Smooth muscle cell (in vitro differentiated cells): ENCODE measurements at regions not wholly inside any gene's neighbourhood (a gene's known extent, or its start where the extent isn't known, plus 50 kb on each side); places are given as distances from the start of the nearest gene placed in this dataset.

ENCODE experiments used
- DNase-seq: peaks from one replicate; lab custom pipeline; 2025; ENCODE audit not compliant: unreplicated experiment; lab: John Stamatoyannopoulos, UW
- H2AFZ ChIP-seq: fragments of 200-600 bp; sonication (generic); 2 replicates; pipeline ENCODE4 v1.6.0; 2016; ENCODE audit warnings: antibody characterized with exemption, low read depth, mild to moderate bottlenecking
- H3F3A ChIP-seq: fragments of 200-600 bp; sonication (generic); 2 replicates; pipeline ENCODE4 v1.6.0; 2017; ENCODE audit warnings: antibody characterized with exemption, low read depth
- H3K27ac ChIP-seq: fragments of 200-600 bp; sonication (generic); 2 replicates; pipeline ENCODE4 v1.5.1; 2016; ENCODE audit warnings: low read depth, mild to moderate bottlenecking
- H3K27me3 ChIP-seq: fragments of 200-600 bp; sonication (generic); 2 replicates; pipeline ENCODE4 v1.6.1; 2016; ENCODE audit warnings: low read depth, mild to moderate bottlenecking
- H3K36me3 ChIP-seq: fragments of 200-600 bp; sonication (generic); 2 replicates; pipeline ENCODE4 v1.5.1; 2016; ENCODE audit warnings: low read depth
- H3K4me1 ChIP-seq: fragments of 200-600 bp; sonication (generic); 2 replicates; pipeline ENCODE4 v1.5.1; 2016; ENCODE audit warnings: low read depth
- H3K4me2 ChIP-seq: fragments of 200-600 bp; sonication (generic); 2 replicates; pipeline ENCODE4 v1.6.0; 2016; ENCODE audit warnings: mild to moderate bottlenecking
- H3K4me3 ChIP-seq: fragments of 200-600 bp; sonication (generic); 2 replicates; pipeline ENCODE4 v1.5.1; 2016; ENCODE audit warnings: mild to moderate bottlenecking
- H3K79me2 ChIP-seq: fragments of 200-600 bp; sonication (generic); 2 replicates; pipeline ENCODE4 v1.6.0; 2016; ENCODE audit warnings: low read depth, mild to moderate bottlenecking
- H3K9ac ChIP-seq: fragments of 200-600 bp; sonication (generic); 2 replicates; pipeline ENCODE4 v1.6.0; 2016; ENCODE audit warnings: low read depth
- H3K9me3 ChIP-seq: fragments of 200-600 bp; sonication (generic); replicated peaks from 2 replicates; pipeline ENCODE4 v1.5.1; 2016; ENCODE audit warnings: low read depth
- H4K20me1 ChIP-seq: fragments of 200-600 bp; sonication (generic); 2 replicates; pipeline ENCODE4 v1.6.0; 2016; ENCODE audit warnings: low read depth
- CTCF ChIP-seq: fragments of 200-600 bp; sonication (generic); IDR thresholded peaks from 2 replicates; pipeline ENCODE4 v1.5.1; 2017; ENCODE audit warnings: borderline replicate concordance, mild to moderate bottlenecking, antibody characterized with exemption; ENCODE audit not compliant: insufficient read depth, poor library complexity, severe bottlenecking
- WGBS: methylation state at CpG from one replicate; pipeline ENCODE4 v1.1.7; 2016; ENCODE audit warnings: low lambda C conversion rate; 5-methylcytosine and 5-hydroxymethylcytosine counted together

- DNase-seq = no peak
- Histone ChIP-seq H3K27me3 (no peaks in the 10 kb centered on the region), H3K9ac (no peak overlapping the region), H3K4me1 (peaks cover 4% of the 10 kb centered on the region), H3K79me2 (peaks cover 93% of the 10 kb centered on the region), H3K9me3 (no peaks in the 10 kb centered on the region), H4K20me1 (peaks cover 91% of the 10 kb centered on the region), H3F3A (no peaks in the 10 kb centered on the region), H3K4me2 (no peak overlapping the region), H2AFZ (no peak overlapping the region), H3K27ac (no peak overlapping the region), H3K36me3 (peaks cover 4% of the 10 kb centered on the region), H3K4me3 (no peak overlapping the region)
- 98% methylated on average over 5 of the region's 5 CpGs for WGBS
- TF ChIP-seq CTCF = no peak
Observed at GRCh38 chr17:77344038-77344437, 203.3 kb downstream of the SEC14L1 start.

GRCh38 chr17:77345260-77345910, 204.6 kb downstream of the SEC14L1 start:
- no peak overlapping the region for H2AFZ ChIP-seq
- no peak overlapping the region for H3K4me3 ChIP-seq
- H3K79me2 ChIP-seq = peaks cover 92% of the 10 kb centered on the region
- peaks cover 4% of the 10 kb centered on the region for H3K4me1 ChIP-seq
- TF ChIP-seq CTCF = no peak
- H3K36me3 ChIP-seq = peaks cover 4% of the 10 kb centered on the region
- no peak for DNase-seq
- H3K4me2 ChIP-seq = no peak overlapping the region
- no peak overlapping the region for H3K27ac ChIP-seq
- WGBS = 94% methylated on average over 9 of the region's 9 CpGs
- H4K20me1 ChIP-seq = peaks cover 91% of the 10 kb centered on the region
- H3F3A ChIP-seq = no peaks in the 10 kb centered on the region
- no peaks in the 10 kb centered on the region for H3K27me3 ChIP-seq
- no peaks in the 10 kb centered on the region for H3K9me3 ChIP-seq
- no peak overlapping the region for H3K9ac ChIP-seq

GRCh38 chr17:77346765-77347164, 206.0 kb downstream of the SEC14L1 start:
- H3K4me3 ChIP-seq = no peak overlapping the region
- H3K4me2 ChIP-seq = no peak overlapping the region
- H3K27ac ChIP-seq = no peak overlapping the region
- no peaks in the 10 kb centered on the region for H3K9me3 ChIP-seq
- H3K9ac ChIP-seq = no peak overlapping the region
- H4K20me1 ChIP-seq = peaks cover 91% of the 10 kb centered on the region
- no peak for DNase-seq
- H2AFZ ChIP-seq = no peak overlapping the region
- WGBS = over 99% methylated on average over 3 of the region's 3 CpGs
- peaks cover 4% of the 10 kb centered on the region for H3K36me3 ChIP-seq
- no peaks in the 10 kb centered on the region for H3F3A ChIP-seq
- no peaks in the 10 kb centered on the region for H3K27me3 ChIP-seq
- TF ChIP-seq CTCF = no peak
- peaks cover 94% of the 10 kb centered on the region for H3K79me2 ChIP-seq
- peaks cover 4% of the 10 kb centered on the region for H3K4me1 ChIP-seq

- Histone ChIP-seq H3K79me2 (peaks cover 92% of the 10 kb centered on the region), H3F3A (no peaks in the 10 kb centered on the region), H3K4me1 (no peaks in the 10 kb centered on the region), H3K9ac (no peak overlapping the region), H4K20me1 (peaks cover 89% of the 10 kb centered on the region), H3K36me3 (peaks cover 4% of the 10 kb centered on the region), H3K4me2 (no peak overlapping the region), H3K9me3 (no peaks in the 10 kb centered on the region), H2AFZ (no peak overlapping the region), H3K27me3 (no peaks in the 10 kb centered on the region), H3K27ac (no peak overlapping the region), H3K4me3 (no peak overlapping the region)
- no peak for DNase-seq
- TF ChIP-seq CTCF = no peak
- 97% methylated on average over 4 of the region's 4 CpGs for WGBS
Observed at GRCh38 chr17:77347544-77347943, 206.8 kb downstream of the SEC14L1 start.
